WERI-Rb-1 (cell line): ENCODE measurements at regions not wholly inside any gene's neighbourhood (a gene's known extent, or its start where the extent isn't known, plus 50 kb on each side); places are given as distances from the start of the nearest gene placed in this dataset.

Experiments
- DNase-seq: peaks from one replicate; pipeline ENCODE4 v3.0.0-alpha.2; 2020
- H3K27ac ChIP-seq: fragments of 250-450 bp; sonication (Bioruptor Pico); 2 replicates; pipeline ENCODE4 v1.5.1; 2020; ENCODE audit warnings: mild to moderate bottlenecking, moderate library complexity
- H3K27me3 ChIP-seq: fragments of 250-450 bp; sonication (Bioruptor Pico); 2 replicates; pipeline ENCODE4 v1.5.1; 2021; ENCODE audit warnings: mild to moderate bottlenecking, low read depth, moderate library complexity; ENCODE audit not compliant: insufficient read depth, severe bottlenecking
- H3K36me3 ChIP-seq: fragments of 250-450 bp; sonication (Bioruptor Pico); 2 replicates; pipeline ENCODE4 v1.5.1; 2020; ENCODE audit warnings: mild to moderate bottlenecking, moderate library complexity
- H3K4me3 ChIP-seq: 2 replicates; pipeline ENCODE4 v1.5.1; 2011; ENCODE audit warnings: low read depth, mild to moderate bottlenecking, control low read depth, low read length
- H3K9me3 ChIP-seq: fragments of 250-450 bp; sonication (Bioruptor Pico); 2 replicates; pipeline ENCODE4 v1.5.1; 2021; ENCODE audit warnings: mild to moderate bottlenecking, moderate library complexity; ENCODE audit not compliant: severe bottlenecking
- CTCF ChIP-seq: IDR thresholded peaks from 2 replicates; pipeline ENCODE4 v1.5.1; 2011; ENCODE audit warnings: low read depth, mild to moderate bottlenecking, control low read depth, inconsistent platforms, low read length

DNA sequence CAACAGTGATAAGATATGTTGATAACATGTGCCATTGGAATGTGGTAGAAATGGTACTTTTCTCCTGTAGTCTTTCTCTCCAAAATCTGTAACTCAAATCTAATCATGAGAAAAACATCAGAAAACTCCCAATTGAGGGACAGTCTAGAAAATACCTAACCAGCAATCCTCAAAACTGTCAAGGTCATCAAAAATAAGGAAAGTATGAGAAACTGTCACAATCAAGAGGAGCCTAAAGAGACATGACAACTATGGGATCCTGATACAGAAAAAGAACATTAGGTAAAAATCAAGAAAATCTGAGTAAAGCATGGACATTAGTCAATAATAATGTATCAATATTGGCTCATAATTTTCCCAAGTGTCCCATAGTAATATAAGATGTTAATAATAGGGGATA lies 124.5 kb upstream of the PPP1R2C start:
- DNase-seq, result no peak

GRCh38 chrX:42920752-42921151 lies 142.8 kb upstream of the PPP1R2C start:
- no peak for TF ChIP-seq CTCF
- no peaks in the 10 kb centered on the region for H3K36me3 ChIP-seq
- H3K27ac ChIP-seq, result no peak overlapping the region
- no peak overlapping the region for H3K4me3 ChIP-seq
- H3K9me3 ChIP-seq, result no peaks in the 10 kb centered on the region
- H3K27me3 ChIP-seq, result no peaks in the 10 kb centered on the region
- no peak for DNase-seq

More for the DNA sequence above, 124.5 kb upstream of the PPP1R2C start:
- Histone ChIP-seq H3K36me3 (no peaks in the 10 kb centered on the region), H3K27me3 (peaks cover 6% of the 10 kb centered on the region), H3K27ac (no peak overlapping the region), H3K4me3 (no peak overlapping the region), H3K9me3 (no peaks in the 10 kb centered on the region)
- no peak for TF ChIP-seq CTCF

- no peaks in the 10 kb centered on the region for H3K9me3 ChIP-seq
- no peaks in the 10 kb centered on the region for H3K36me3 ChIP-seq
These were observed 152.1 kb upstream of the PPP1R2C start for GRCh38 chrX:42930071-42930470.

DNA sequence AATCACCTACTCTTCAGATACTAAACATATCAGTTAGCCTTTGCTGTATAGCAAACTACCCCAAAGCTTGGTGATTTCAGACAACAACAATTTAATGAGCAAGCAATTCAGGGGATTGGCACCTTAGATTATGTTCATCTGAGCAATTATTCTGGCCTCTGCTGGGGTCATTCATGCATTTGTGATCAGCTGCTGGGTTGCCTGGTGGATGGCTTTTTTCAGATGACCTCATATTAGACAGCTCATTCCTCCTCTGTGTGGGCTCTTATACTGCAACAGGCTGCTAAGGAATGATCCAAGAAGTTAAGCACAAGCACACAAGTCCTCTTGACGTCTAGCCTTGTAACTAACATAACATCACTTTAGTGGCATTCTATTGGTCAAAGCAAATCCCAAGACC lies 153.0 kb upstream of the PPP1R2C start:
- Histone ChIP-seq H3K9me3 (no peaks in the 10 kb centered on the region), H3K27me3 (no peaks in the 10 kb centered on the region), H3K36me3 (no peaks in the 10 kb centered on the region), H3K4me3 (no peak overlapping the region), H3K27ac (no peak overlapping the region)
- no peak for TF ChIP-seq CTCF
- no peak for DNase-seq

More at GRCh38 chrX:42930071-42930470, 152.1 kb upstream of the PPP1R2C start:
- Histone ChIP-seq H3K27me3 (no peaks in the 10 kb centered on the region), H3K27ac (no peak overlapping the region), H3K4me3 (no peak overlapping the region)
- DNase-seq, result no peak
- no peak for TF ChIP-seq CTCF

DNA sequence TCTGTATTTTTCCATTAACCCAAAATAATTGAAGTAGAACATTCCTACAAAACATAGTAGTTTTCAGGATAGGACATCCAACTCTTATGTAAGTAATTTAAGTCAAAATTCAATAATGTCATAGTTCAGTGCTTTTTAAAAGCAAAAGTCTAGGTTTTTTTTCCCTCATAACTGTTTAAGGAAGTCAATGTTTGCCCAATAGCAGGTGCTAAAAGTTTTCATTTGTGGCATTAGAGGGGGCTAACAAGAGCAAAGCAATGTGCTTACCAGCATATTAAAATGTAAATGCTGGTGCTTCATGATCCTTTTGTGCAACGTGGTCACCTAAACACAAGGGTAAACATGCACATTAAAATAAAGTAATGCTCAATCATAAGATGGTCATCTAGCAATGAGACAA lies 155.2 kb upstream of the PPP1R2C start:
- H3K4me3 ChIP-seq, result no peak overlapping the region
- TF ChIP-seq CTCF, result no peak
- H3K36me3 ChIP-seq, result no peaks in the 10 kb centered on the region
- no peak for DNase-seq
- H3K9me3 ChIP-seq, result no peaks in the 10 kb centered on the region
- H3K27me3 ChIP-seq, result no peaks in the 10 kb centered on the region
- H3K27ac ChIP-seq, result no peak overlapping the region

DNA sequence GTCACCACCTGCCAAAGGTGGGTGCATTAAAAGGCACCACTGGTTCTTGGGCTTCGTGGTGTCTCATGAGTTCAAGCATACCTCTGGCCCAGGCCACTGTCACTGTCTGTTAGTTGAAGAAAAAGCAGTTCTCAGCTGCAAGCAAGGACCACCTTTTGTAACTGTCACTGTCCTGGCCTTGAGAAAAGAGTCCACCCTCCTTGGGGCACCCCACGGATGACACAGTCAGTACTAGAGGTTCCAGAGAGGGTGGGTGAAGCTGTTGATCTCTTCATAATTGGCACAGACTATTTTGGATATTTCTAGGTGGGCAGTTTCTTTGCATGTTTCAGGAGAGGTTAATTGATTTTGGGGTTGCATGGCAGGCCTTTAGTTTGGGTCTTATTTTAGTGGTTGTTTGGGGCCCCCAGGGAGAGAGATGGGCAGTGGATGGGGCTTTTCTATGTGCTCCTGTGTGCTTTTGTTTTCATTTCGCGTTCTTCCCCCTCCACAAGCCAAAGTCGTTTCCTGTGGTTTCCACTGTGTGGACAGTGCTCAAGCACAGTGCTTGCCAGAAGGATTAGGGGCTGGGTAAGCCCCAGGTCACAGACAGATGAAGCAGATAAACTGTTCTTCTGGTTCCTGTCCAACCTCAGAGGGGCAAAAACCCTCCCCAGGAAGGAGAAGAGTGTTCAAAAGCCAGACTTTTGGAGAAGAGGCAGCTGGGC lies 156.2 kb upstream of the PPP1R2C start:
- H3K27ac ChIP-seq, result no peak overlapping the region
- H3K9me3 ChIP-seq, result no peaks in the 10 kb centered on the region
- H3K27me3 ChIP-seq, result no peaks in the 10 kb centered on the region
- H3K4me3 ChIP-seq, result no peak overlapping the region
- DNase-seq, result no peak
- TF ChIP-seq CTCF, result no peak
- no peaks in the 10 kb centered on the region for H3K36me3 ChIP-seq
